Body of pancreas (tissue), 4 donors: ENCODE measurements at regions not wholly inside any gene's neighbourhood (a gene's known extent, or its start where the extent isn't known, plus 50 kb on each side); places are given as distances from the start of the nearest gene placed in this dataset.
"Not testable (repeated sequence)": the region's sequence is repeated elsewhere in the genome, so short reads cannot be mapped to it uniquely, and the experiment has no call there.

ENCODE experiments used
- CTCF ChIP-seq, 7 experiments: fragments of 450-650 bp in 4 of 7; fragments of 200-600 bp in 3 of 7; sonication (generic) in 3 of 7; IDR thresholded peaks; one replicate each; pipeline ENCODE4 v1.5.1; 2016 to 2019; ENCODE audit warnings: antibody characterized with exemption in 7 of 7
- POLR2A ChIP-seq, 3 donors: fragments of 450-650 bp; IDR thresholded peaks; one replicate each; pipeline ENCODE4 v1.6.1; 2016; ENCODE audit warnings: antibody characterized with exemption in 3 of 3, mild to moderate bottlenecking in 2 of 3

- not testable (repeated sequence) for TF ChIP-seq POLR2A, CTCF (IDR thresholded peaks at IDR 0.05)
Measured at GRCh38 chr3:147245022-147245421, 161.3 kb downstream of the ZIC4 start.
